ENCODE measurements at regions not wholly inside any gene's neighbourhood (a gene's known extent, or its start where the extent isn't known, plus 50 kb on each side); places are given as distances from the start of the nearest gene placed in this dataset.
A peak's percentile ranks its signal among the peaks of the same experiment; 100 is the strongest.

- DNase-seq: no peak
- Histone ChIP-seq H3K9me2 (no peaks in the 10 kb centered on the region), H3K4me3 (ENCODE audit: low read depth in 2 of 2, low read length in 1 of 2) (no peak overlapping the region), H4K20me1 (ENCODE audit: insufficient read depth) (no peaks in the 10 kb centered on the region), H2AFZ (ENCODE audit: low read depth) (peak overlapping the region; percentile 38; the same call in 1 of the 2 replicates), H3K4me1 (ENCODE audit: control insufficient read depth in 1 of 2, insufficient read depth in 2 of 2, low read depth in 1 of 2, low read length in 1 of 2) (no peaks in the 10 kb centered on the region; a peak in 2 of 4 replicates), H3K36me3 (replicated peaks in 1 of 2; ENCODE audit: control insufficient read depth in 1 of 2, insufficient read depth in 2 of 2, low read length in 1 of 2) (no peaks in the 10 kb centered on the region), H3K9ac (no peak overlapping the region), H3K79me2 (ENCODE audit: insufficient read depth) (no peaks in the 10 kb centered on the region), H3K27me3 (ENCODE audit: insufficient read depth) (no peaks in the 10 kb centered on the region), H3F3A (replicated peaks; ENCODE audit: insufficient read depth) (peaks cover 17% of the 10 kb centered on the region), H3K4me2 (no peak overlapping the region), H3K27ac (ENCODE audit: low read depth in 2 of 2, low read length in 1 of 2) (peak overlapping the region in 1 of 2 experiments; percentile 51; a peak in 2 of 4 replicates), H3K9me3 (no peaks in the 10 kb centered on the region)
- POLR2A ChIA-PET: no interaction called here
- WGBS (ENCODE audit: low lambda C conversion rate): 0% methylated on average over 1 of the region's 1 CpG
- TF ChIP-seq TAF1 (IDR thresholded peaks at IDR 0.05; ENCODE audit: borderline replicate concordance, low read depth, low read length) (no peak), PBX3 (IDR thresholded peaks at IDR 0.05) (peak; percentile 60), CTCF (IDR thresholded peaks at IDR 0.05) (no peak), ELF1 (IDR thresholded peaks at IDR 0.05) (no peak), FOSL2 (IDR thresholded peaks at IDR 0.05; ENCODE audit: borderline replicate concordance, low read depth) (peak; percentile 57; the same call in 1 of the 2 replicates), CHD2 (IDR thresholded peaks at IDR 0.05; ENCODE audit: low read length, partially characterized antibody) (no peak)
- CTCF ChIA-PET: interaction anchor here (0.7 kb wide), 2 partner anchors 26 to 82 kb away, joined by 3 read pairs; no protein-coding TSS in a partner anchor
Observed at GRCh38 chr2:57432528-57432927, 614.1 kb upstream of the VRK2 start.

- Histone ChIP-seq H3K27ac (ENCODE audit: low read depth in 2 of 2, low read length in 1 of 2) (peak overlapping the region in 1 of 2 experiments; percentile 41; a peak in 1 of 4 replicates), H4K20me1 (ENCODE audit: insufficient read depth) (no peaks in the 10 kb centered on the region), H3K79me2 (ENCODE audit: insufficient read depth) (no peaks in the 10 kb centered on the region), H3K9ac (no peak overlapping the region; the same call in 1 of the 2 replicates), H3K27me3 (ENCODE audit: insufficient read depth) (no peaks in the 10 kb centered on the region), H2AFZ (ENCODE audit: low read depth) (peak overlapping the region; percentile 61), H3K4me2 (peak overlapping the region; percentile 17; the same call in 1 of the 2 replicates), H3F3A (replicated peaks; ENCODE audit: insufficient read depth) (peaks cover 17% of the 10 kb centered on the region), H3K36me3 (replicated peaks in 1 of 2; ENCODE audit: control insufficient read depth in 1 of 2, insufficient read depth in 2 of 2, low read length in 1 of 2) (no peaks in the 10 kb centered on the region), H3K4me1 (ENCODE audit: control insufficient read depth in 1 of 2, insufficient read depth in 2 of 2, low read depth in 1 of 2, low read length in 1 of 2) (no peaks in the 10 kb centered on the region; a peak in 2 of 4 replicates), H3K9me2 (no peaks in the 10 kb centered on the region), H3K4me3 (ENCODE audit: low read depth in 2 of 2, low read length in 1 of 2) (no peak overlapping the region), H3K9me3 (no peaks in the 10 kb centered on the region)
- CTCF ChIA-PET: no interaction called here
- no peak for DNase-seq
- 8% methylated on average over 2 of the region's 2 CpGs for WGBS (ENCODE audit: low lambda C conversion rate)
- POLR2A ChIA-PET: no interaction called here
- TF ChIP-seq MEF2A (IDR thresholded peaks at IDR 0.05; ENCODE audit: borderline replicate concordance, low read depth) (no peak), MXI1 (IDR thresholded peaks at IDR 0.05; ENCODE audit: low read depth, low read length) (no peak), RFX5 (IDR thresholded peaks at IDR 0.05; ENCODE audit: low read length) (no peak), USF2 (IDR thresholded peaks at IDR 0.05; ENCODE audit: borderline replicate concordance, low read depth, low read length) (no peak), REST (IDR thresholded peaks at IDR 0.05; ENCODE audit: low read depth, low read length) (no peak), ELF1 (IDR thresholded peaks at IDR 0.05) (no peak), EZH2phosphoT487 (IDR thresholded peaks at IDR 0.05; ENCODE audit: borderline replicate concordance, low read depth) (no peak), PBX3 (IDR thresholded peaks at IDR 0.05) (no peak), YY1 (IDR thresholded peaks at IDR 0.05; ENCODE audit: low read depth) (no peak), ZBTB33 (IDR thresholded peaks at IDR 0.05; ENCODE audit: borderline replicate concordance, low read depth) (no peak), NRF1 (IDR thresholded peaks at IDR 0.05; ENCODE audit: low read depth, low read length) (no peak), SIN3A (IDR thresholded peaks at IDR 0.05; ENCODE audit: borderline replicate concordance, low read depth, low read length) (no peak)
Observed at GRCh38 chr2:57434441-57434840, 612.2 kb upstream of the VRK2 start.
